NCI-H524 (cell line): ENCODE measurements at regions not wholly inside any gene's neighbourhood (a gene's known extent, or its start where the extent isn't known, plus 50 kb on each side); places are given as distances from the start of the nearest gene placed in this dataset.
A peak's percentile ranks its signal among the peaks of the same experiment; 100 is the strongest.

Source experiments
- DNase-seq, 2 experiments: peaks; one replicate each; lab custom pipeline; 2025; lab: John Stamatoyannopoulos, UW

- DNase-seq = no peak
Observed at GRCh38 chrX:42946544-42947194, 168.7 kb upstream of the PPP1R2C start.

DNA sequence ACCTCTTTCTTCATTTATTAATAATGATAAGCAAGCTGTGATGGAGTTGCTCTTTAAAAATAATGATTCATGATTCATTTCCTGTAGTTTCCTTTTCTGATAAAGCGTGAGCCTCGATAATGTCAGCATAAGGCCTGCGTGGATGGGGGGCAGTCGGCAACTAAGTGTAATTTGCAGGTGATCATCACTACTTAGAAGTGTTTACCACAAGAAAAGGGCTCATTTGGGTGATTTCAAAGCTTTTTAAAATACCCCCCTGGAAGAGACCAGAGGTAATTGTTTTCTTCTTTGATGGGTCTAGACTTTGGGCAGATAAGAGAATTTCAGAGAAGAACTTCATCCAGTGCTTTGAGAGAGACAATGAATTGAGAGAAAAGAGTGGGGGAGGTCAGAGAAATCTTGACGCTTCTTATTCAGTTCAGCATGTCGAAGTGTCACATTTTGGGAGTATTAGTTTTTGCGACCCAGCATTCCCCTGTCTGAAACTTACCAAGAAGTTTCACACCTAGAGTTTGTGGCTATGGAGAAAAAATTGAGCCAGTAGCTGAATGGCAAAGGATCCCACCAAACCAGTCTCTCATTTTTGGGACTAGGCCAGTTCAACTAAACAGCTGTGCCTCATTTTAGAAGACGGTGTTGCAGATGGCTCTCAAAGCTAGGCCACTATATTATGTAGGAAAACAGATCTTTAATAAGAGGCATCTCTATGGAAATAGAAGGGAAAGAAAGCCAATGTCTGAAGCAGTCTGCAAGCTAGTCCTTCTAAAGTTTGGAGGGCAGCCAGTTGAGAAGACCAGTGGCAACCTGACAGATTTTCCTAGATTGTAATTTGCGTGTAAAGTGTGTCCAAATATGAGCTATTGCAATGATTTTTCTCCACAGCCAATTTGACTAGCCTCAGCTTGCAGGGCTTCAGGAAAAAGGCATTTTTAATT is 171.0 kb upstream of the PPP1R2C start:
- DNase-seq = no peak

GRCh38 chrX:42951747-42952146 is 173.8 kb upstream of the PPP1R2C start:
- no peak for DNase-seq

GRCh38 chrX:42952621-42953020 is 174.7 kb upstream of the PPP1R2C start:
- DNase-seq = no peak

DNA sequence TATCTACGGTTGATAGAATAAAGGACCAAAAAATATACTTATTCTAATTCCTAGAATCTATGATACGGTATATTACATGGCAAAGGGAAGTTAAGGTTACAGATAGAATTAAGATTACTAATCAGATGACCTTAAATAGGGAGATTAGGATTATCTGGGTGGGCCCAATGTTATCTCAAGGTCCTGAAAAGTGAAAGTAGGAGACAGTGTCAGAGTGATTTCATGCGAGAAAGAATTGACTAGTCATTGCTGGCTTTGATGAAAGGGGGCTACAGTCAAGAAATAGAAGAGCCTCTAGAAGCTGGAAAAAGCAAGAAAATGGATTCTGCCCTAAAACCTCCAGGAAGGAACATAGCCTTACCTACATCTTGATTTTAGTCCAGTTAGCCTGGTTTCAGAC is 176.9 kb upstream of the PPP1R2C start:
- DNase-seq = no peak

GRCh38 chrX:42955349-42955748 is 177.4 kb upstream of the PPP1R2C start:
- DNase-seq = no peak

DNA sequence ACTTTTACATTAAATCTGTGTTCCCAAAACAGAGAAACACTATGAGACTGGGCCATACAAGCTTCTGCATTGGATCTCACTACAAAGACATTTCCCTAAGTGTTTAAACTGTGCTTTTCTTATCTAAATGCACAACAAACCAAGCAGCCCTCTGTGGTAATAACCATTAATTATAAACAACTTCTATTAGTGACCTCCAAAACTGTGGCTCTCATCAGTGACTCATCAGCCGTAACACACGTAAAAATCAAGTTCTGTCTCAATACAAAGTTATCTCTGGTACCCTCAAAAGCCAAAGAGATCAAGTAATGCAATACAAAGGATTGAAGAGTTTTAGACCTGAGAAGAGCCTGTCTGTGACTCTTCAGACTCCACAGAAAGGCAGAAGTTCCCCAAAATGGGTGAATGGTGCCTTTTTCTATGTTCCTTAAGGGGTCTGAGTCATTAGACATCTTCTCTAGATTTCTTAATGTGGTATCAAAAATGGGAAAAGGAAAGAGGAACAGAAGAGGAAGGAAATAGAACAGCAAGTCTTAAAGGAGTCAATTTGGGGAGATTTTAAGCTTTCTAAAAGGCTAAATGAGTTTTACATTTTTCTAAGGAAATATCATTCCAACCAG is 189.8 kb upstream of the PPP1R2C start:
- DNase-seq = no peak

DNA sequence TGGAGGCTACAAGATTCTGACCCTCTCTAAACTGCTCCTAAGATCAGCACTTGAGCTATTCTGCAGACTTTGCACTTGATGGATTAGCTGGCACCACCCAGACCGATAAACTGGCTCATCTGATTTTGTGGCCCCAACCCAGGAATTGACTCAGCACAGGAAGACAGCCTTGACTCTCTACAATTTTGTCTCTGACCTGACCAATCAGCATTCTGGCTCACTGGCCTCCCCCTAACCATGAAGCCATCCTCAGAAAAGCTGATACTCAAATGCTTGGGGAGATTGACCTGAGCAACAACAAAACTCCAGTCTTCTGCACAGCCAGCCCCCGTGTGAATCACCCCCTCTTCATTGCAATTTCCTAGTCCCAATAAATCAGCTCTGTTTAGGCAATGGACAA is 195.4 kb upstream of the PPP1R2C start:
- no peak for DNase-seq

DNA sequence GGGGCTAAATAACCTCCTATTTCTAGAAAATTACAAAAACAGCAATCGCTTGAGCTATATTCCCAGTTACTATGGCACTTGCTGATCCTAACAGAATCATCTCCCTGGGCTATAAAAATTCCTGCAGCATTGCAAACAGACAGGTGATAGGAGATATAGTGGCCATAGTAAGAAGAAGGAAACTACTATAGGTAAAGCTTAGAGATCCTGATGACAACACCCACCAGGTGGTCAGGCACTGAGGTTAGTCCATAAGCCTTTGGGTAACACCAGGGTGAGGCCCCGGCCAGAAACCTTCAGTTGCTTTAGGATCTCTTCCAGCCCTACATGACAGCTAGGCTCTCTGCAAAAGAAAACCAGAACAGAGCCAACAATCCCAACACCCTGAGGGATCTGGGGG is 197.9 kb upstream of the PPP1R2C start:
- no peak for DNase-seq

- DNase-seq = peak in 1 of 2 experiments; percentile 26
Observed at GRCh38 chrX:42976746-42977366, 198.9 kb upstream of the PPP1R2C start.

- no peak for DNase-seq
Observed at GRCh38 chrX:42978655-42979379, 200.9 kb upstream of the PPP1R2C start.

- DNase-seq = no peak
Observed at GRCh38 chrX:42988700-42989099, 210.7 kb upstream of the PPP1R2C start.

- DNase-seq = no peak
Observed at GRCh38 chrX:42992199-42992943, 214.4 kb upstream of the PPP1R2C start.

GRCh38 chrX:42996861-42997260 is 218.9 kb upstream of the PPP1R2C start:
- no peak for DNase-seq

DNA sequence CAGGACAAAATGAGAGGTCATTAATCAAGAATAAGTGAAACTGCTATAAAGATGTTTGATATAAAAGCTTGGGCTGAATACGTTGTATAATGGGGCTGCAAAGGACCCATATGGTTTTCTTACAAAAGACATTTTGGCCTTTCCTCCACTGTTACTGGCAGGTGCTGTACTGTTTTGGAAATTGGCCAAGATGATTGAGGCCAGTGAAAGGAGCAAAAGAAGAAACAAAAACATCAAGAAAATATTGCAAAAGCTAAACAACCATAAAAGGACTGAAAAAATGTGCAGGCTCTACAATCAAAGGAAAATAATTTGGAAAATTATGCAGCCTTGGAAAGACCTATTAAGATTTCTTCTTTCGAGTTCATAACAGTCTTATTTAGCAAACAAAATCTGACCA is 222.2 kb upstream of the PPP1R2C start:
- DNase-seq = peak in 1 of 2 experiments; percentile 7

DNA sequence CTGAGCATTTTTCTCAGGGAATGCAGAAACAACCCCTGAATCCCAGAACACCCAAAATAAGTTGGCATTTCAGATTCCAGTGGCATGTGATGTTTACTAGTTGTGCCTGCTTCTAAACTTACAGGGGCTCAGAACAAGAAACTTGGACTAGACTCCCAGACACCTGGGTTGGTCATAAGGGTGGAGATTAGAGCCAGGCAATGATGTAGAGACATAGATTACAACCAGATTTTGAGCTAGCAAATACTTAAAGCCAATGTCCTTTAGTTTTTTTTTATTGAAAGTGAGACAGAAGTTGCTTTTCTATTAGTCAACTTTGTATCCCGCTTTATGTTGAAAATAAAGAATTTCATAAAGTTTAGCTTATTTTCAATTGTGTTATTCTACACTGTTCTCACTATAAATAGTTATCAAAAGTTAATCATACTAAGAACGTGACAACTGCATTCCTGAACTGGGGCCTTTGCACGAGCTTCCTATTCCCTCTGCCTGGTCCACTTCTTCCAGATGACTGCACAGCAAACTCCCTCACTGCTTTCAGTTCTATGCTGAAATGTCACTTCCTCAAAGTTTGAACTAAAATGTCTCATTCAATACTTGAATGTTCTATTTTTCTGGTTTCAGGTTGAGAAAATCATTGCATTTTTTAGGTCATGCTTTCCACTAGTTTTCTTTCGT is 224.7 kb upstream of the PPP1R2C start:
- no peak for DNase-seq

DNA sequence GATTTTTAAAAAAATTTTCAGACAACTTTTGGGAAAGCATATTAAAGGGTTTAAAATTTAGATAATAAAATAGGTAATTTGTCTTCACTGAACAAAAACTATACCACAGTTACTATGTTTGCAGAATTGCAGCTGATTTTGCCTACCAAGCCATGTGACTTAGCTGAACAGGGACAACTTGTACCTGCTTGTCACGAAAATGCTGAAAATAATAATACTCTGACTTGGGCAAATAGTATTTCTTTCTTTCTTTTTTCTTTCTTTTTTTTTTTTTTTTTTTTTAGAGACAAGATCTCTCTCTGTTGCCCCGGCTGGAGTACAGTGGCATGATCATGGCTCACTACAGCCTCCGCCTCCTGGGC is 225.2 kb upstream of the PPP1R2C start:
- DNase-seq = no peak

DNA sequence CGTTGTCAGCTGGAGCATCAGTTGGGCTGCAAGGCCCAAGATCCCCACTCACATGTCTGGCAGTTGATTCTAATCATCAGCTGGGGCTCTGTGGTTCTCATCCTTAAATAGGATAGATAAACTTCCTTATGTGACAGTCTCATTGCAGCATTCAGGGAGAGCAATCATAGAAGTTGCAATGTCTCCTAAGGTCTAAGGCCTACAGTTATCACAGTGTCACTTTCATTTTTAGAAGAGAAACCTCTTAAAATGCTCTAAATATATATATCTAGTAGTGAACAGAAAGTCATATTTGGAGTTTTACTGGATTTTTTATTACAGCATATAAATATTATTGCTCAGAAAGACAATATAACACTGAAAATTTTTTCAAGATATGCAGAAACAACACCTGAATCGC is 226.0 kb upstream of the PPP1R2C start:
- no peak for DNase-seq

- DNase-seq = no peak
Observed at GRCh38 chrX:43005561-43005960, 227.6 kb upstream of the PPP1R2C start.

- no peak for DNase-seq
Observed at GRCh38 chrX:43008356-43008755, 230.4 kb upstream of the PPP1R2C start.

GRCh38 chrX:43016021-43016420 is 238.1 kb upstream of the PPP1R2C start:
- no peak for DNase-seq
